D721Med (cell line): ENCODE measurements at regions not wholly inside any gene's neighbourhood (a gene's known extent, or its start where the extent isn't known, plus 50 kb on each side); places are given as distances from the start of the nearest gene placed in this dataset.
A peak's percentile ranks its signal among the peaks of the same experiment; 100 is the strongest.
"Not testable (repeated sequence)": the region's sequence is repeated elsewhere in the genome, so short reads cannot be mapped to it uniquely, and the experiment has no call there.

Experiments used
- DNase-seq: peaks from one replicate; pipeline ENCODE4 v3.0.0; 2011; ENCODE audit warnings: low spot score; ENCODE audit not compliant: insufficient read length
- FAIRE-seq: peaks from 2 replicates; lab custom pipeline; 2011; peaks lifted over from hg19 to GRCh38; lab: Jason Lieb, UNC
- CTCF ChIP-seq: IDR thresholded peaks from 2 replicates; pipeline ENCODE4 v1.5.1; 2012; ENCODE audit warnings: mild to moderate bottlenecking, control low read depth; ENCODE audit not compliant: insufficient read depth; ENCODE audit errors: missing control alignments

GRCh38 chr3:155995525-155996370 lies 124.6 kb upstream of the KCNAB1 start:
- DNase-seq (peak; percentile 26), FAIRE-seq (no peak)
- peak; percentile 40 for TF ChIP-seq CTCF

- no peak for TF ChIP-seq CTCF
- FAIRE-seq (no peak), DNase-seq (no peak)
These were observed 123.5 kb upstream of the KCNAB1 start for GRCh38 chr3:155996882-155997281.

- FAIRE-seq, DNase-seq: not testable (repeated sequence)
These were observed 122.2 kb upstream of the KCNAB1 start for GRCh38 chr3:155998173-155998572.

GRCh38 chr3:156005736-156006135 lies 114.6 kb upstream of the KCNAB1 start:
- DNase-seq (no peak), FAIRE-seq (no peak)
- no peak for TF ChIP-seq CTCF

GRCh38 chr3:156010829-156011228 lies 109.5 kb upstream of the KCNAB1 start:
- DNase-seq: no peak
- FAIRE-seq: no peak
- peak; percentile 46 for TF ChIP-seq CTCF

- no peak for DNase-seq
- FAIRE-seq: no peak
- TF ChIP-seq CTCF: no peak
These were observed 105.9 kb upstream of the KCNAB1 start for GRCh38 chr3:156014489-156014888.

GRCh38 chr3:156016902-156017301 lies 103.5 kb upstream of the KCNAB1 start:
- FAIRE-seq (no peak), DNase-seq (no peak)
- no peak for TF ChIP-seq CTCF
